ENCODE measurements at regions not wholly inside any gene's neighbourhood (a gene's known extent, or its start where the extent isn't known, plus 50 kb on each side); places are given as distances from the start of the nearest gene placed in this dataset.

GRCh38 chr10:10870523-10871241 is 147.0 kb upstream of the CELF2 start:
- Histone ChIP-seq H3K4me3 (no peak overlapping the region), H3K9me3 (no peaks in the 10 kb centered on the region), H3K4me1 (peaks cover 5% of the 10 kb centered on the region), H3K27ac (peak overlapping the region; percentile 74), H3K27me3 (no peaks in the 10 kb centered on the region), H3K36me3 (no peaks in the 10 kb centered on the region)
- intact Hi-C loops (cut with DNase I), result no loop called here
- ATAC-seq, result no peak
- TF ChIP-seq, protein P1, sequence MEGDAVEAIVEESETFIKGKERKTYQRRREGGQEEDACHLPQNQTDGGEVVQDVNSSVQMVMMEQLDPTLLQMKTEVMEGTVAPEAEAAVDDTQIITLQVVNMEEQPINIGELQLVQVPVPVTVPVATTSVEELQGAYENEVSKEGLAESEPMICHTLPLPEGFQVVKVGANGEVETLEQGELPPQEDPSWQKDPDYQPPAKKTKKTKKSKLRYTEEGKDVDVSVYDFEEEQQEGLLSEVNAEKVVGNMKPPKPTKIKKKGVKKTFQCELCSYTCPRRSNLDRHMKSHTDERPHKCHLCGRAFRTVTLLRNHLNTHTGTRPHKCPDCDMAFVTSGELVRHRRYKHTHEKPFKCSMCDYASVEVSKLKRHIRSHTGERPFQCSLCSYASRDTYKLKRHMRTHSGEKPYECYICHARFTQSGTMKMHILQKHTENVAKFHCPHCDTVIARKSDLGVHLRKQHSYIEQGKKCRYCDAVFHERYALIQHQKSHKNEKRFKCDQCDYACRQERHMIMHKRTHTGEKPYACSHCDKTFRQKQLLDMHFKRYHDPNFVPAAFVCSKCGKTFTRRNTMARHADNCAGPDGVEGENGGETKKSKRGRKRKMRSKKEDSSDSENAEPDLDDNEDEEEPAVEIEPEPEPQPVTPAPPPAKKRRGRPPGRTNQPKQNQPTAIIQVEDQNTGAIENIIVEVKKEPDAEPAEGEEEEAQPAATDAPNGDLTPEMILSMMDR (IDR thresholded peaks at IDR 0.05), result no peak
- DNase-seq, result no peak

DNA sequence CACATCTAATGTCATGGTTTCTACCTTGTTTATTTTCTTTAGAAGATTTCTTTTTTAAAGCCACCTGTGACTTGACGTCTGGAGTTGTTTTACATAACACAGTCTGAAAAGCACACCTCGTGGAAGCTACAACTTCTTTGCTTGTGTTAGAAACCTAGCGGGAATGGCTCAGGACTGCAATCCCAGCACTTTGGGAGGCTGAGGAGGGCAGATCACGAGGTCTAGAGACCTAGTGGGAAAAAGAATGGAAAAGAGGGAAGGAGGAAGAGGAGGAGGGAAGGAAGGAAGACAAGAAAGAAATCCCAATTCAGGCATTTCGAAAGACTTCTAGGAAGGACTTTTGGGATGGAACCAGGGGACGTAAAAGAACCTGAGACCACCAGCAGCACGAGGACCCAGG is 146.3 kb upstream of the CELF2 start:
- Histone ChIP-seq H3K9me3 (no peaks in the 10 kb centered on the region), H3K27ac (peak overlapping the region; percentile 74), H3K27me3 (no peaks in the 10 kb centered on the region), H3K4me1 (peaks cover 5% of the 10 kb centered on the region), H3K4me3 (no peak overlapping the region), H3K36me3 (no peaks in the 10 kb centered on the region)
- TF ChIP-seq, protein P1 (IDR thresholded peaks at IDR 0.05), result no peak
- intact Hi-C loops (cut with DNase I), result no loop called here
- ATAC-seq (no peak), DNase-seq (no peak)

GRCh38 chr10:10872035-10872673 is 145.5 kb upstream of the CELF2 start:
- no peak for DNase-seq
- H3K4me3 ChIP-seq, result no peak overlapping the region
- TF ChIP-seq, protein P1 (IDR thresholded peaks at IDR 0.05), result no peak
- H3K27me3 ChIP-seq, result no peaks in the 10 kb centered on the region
- peak; percentile 87 for ATAC-seq
- no peaks in the 10 kb centered on the region for H3K9me3 ChIP-seq
- H3K36me3 ChIP-seq, result no peaks in the 10 kb centered on the region
- peak overlapping the region; percentile 74 for H3K27ac ChIP-seq
- H3K4me1 ChIP-seq, result peaks cover 5% of the 10 kb centered on the region
- intact Hi-C loops (cut with DNase I), result no loop called here

DNA sequence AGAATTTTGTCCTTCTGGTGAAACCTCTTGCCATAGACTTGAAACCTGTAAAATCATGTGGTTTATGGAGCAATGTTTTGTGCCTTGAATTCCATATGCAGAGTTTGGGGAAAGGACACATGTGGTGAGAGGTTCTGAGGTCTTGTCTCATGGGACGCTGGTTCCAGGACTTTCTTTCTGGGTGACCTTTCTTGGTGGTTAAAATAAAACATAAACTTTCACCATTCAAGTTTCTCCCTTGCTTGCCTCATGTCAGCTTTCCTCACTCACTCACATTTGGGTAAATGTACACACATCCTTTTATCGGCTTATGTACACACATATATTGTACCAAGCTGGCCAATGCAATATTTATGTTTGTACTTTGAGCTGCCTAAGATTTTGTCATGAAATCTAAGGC is 144.9 kb upstream of the CELF2 start:
- intact Hi-C loops (cut with DNase I), result no loop called here
- DNase-seq, result no peak

GRCh38 chr10:10873289-10873688 is 144.4 kb upstream of the CELF2 start:
- Histone ChIP-seq H3K4me3 (no peak overlapping the region), H3K36me3 (no peaks in the 10 kb centered on the region), H3K27ac (no peak overlapping the region), H3K9me3 (no peaks in the 10 kb centered on the region), H3K27me3 (no peaks in the 10 kb centered on the region), H3K4me1 (peaks cover 5% of the 10 kb centered on the region)
- TF ChIP-seq, protein P1 (IDR thresholded peaks at IDR 0.05), result no peak
- ATAC-seq (no peak), DNase-seq (no peak)
- intact Hi-C loops (cut with DNase I), result no loop called here

More for the DNA sequence above, 144.9 kb upstream of the CELF2 start:
- TF ChIP-seq, protein P1 (IDR thresholded peaks at IDR 0.05), result no peak
- H3K36me3 ChIP-seq, result no peaks in the 10 kb centered on the region
- H3K4me3 ChIP-seq, result no peak overlapping the region
- H3K27ac ChIP-seq, result peak overlapping the region; percentile 67
- H3K9me3 ChIP-seq, result no peaks in the 10 kb centered on the region
- H3K4me1 ChIP-seq, result peaks cover 5% of the 10 kb centered on the region
- no peak for ATAC-seq
- H3K27me3 ChIP-seq, result no peaks in the 10 kb centered on the region
